Astrocyte of the cerebellum (primary cell): ENCODE measurements at regions not wholly inside any gene's neighbourhood (a gene's known extent, or its start where the extent isn't known, plus 50 kb on each side); places are given as distances from the start of the nearest gene placed in this dataset.

ENCODE experiments used
- DNase-seq: peaks from one replicate; pipeline ENCODE4 v3.0.0-alpha.2; 2011; ENCODE audit warnings: low read depth
- H3K4me3 ChIP-seq: 2 replicates; pipeline ENCODE4 v1.5.1; 2011; ENCODE audit warnings: mild to moderate bottlenecking, low read depth, low read length, moderate library complexity
- in situ Hi-C: cut with HindIII; loops from 2 replicates; pipeline ENCODE4 v1.10.0; 2017; ENCODE audit warnings: low sequenced_read_pairs
- TF ChIP-seq, protein P1 (sequence below): IDR thresholded peaks from 2 replicates; pipeline ENCODE4 v1.5.1; 2012; ENCODE audit warnings: low read length, low read depth, moderate library complexity, mild to moderate bottlenecking; ENCODE audit errors: missing control alignments

DNA sequence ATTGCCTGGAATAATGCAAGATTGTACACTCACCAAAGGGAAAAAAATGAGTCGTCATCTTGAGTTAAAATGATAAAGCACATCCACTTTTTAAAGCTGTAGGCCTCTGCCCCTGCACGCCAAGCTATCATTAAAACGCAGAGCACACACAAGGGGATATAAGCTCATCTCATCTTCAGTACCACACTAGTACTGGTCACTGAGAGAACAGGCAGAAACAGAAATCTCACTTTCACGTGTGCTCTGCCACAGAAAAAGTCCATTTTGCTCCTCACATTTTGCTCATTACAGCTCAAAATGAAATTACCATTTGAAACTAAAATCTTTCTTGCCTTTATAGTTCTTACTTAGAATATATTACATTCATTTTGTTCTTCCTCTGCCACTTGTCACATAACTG lies 99.2 kb upstream of the SLC30A5 start:
- TF ChIP-seq, protein P1, sequence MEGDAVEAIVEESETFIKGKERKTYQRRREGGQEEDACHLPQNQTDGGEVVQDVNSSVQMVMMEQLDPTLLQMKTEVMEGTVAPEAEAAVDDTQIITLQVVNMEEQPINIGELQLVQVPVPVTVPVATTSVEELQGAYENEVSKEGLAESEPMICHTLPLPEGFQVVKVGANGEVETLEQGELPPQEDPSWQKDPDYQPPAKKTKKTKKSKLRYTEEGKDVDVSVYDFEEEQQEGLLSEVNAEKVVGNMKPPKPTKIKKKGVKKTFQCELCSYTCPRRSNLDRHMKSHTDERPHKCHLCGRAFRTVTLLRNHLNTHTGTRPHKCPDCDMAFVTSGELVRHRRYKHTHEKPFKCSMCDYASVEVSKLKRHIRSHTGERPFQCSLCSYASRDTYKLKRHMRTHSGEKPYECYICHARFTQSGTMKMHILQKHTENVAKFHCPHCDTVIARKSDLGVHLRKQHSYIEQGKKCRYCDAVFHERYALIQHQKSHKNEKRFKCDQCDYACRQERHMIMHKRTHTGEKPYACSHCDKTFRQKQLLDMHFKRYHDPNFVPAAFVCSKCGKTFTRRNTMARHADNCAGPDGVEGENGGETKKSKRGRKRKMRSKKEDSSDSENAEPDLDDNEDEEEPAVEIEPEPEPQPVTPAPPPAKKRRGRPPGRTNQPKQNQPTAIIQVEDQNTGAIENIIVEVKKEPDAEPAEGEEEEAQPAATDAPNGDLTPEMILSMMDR, result no peak
- in situ Hi-C loops, result loop anchor here (25.0 kb wide), 1 partner anchor 682 kb away; no protein-coding TSS in a partner anchor
- no peak overlapping the region for H3K4me3 ChIP-seq
- DNase-seq, result no peak

- no peak overlapping the region for H3K4me3 ChIP-seq
- TF ChIP-seq, protein P1, result no peak
- DNase-seq, result no peak
- in situ Hi-C loops, result loop anchor here (25.0 kb wide), 1 partner anchor 684 kb away; no protein-coding TSS in a partner anchor
Observed at GRCh38 chr5:68995845-68996545, 97.8 kb upstream of the SLC30A5 start.

GRCh38 chr5:68999181-68999580 lies 94.6 kb upstream of the SLC30A5 start:
- TF ChIP-seq, protein P1, result no peak
- H3K4me3 ChIP-seq, result no peak overlapping the region
- in situ Hi-C loops, result loop anchor here (25.0 kb wide), 1 partner anchor 687 kb away; no protein-coding TSS in a partner anchor
- no peak for DNase-seq

DNA sequence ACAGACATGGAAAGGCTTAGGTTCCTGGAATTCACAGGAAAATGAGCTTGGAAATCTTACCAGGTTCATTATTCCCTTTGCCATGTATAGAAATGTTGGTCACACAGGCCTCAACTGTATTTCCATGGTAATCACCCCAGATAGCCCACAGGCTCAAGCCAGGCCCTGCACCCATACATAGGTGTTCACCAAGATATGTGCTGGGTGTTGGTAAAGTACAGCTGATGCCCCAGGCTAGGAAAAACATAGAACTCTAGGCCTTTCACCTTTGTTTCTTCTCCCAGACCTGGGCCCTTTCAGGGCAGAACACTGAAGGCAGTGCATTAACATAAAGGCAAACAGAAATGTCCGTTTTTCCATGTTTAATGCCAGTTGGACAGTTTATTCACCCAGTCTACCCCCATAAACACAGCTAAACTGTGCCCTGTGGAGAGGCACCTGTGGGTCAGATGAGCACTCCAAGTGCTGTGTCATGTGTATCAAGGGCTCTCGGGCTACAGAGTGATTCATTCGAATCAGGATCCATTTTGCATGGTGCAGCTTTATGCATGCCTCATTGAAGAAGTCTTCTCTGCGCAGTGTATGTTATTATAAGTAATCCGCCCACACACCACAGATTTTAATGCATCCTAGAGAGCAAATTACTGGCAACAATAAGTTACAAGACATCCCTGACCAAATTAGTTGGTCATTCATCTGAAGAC lies 93.4 kb upstream of the SLC30A5 start:
- no peak for DNase-seq
- H3K4me3 ChIP-seq, result no peak overlapping the region
- in situ Hi-C loops, result no loop called here
- TF ChIP-seq, protein P1, result no peak

- H3K4me3 ChIP-seq, result no peak overlapping the region
- in situ Hi-C loops, result no loop called here
- DNase-seq, result no peak
- TF ChIP-seq, protein P1, result no peak
Observed at GRCh38 chr5:69000949-69001348, 92.9 kb upstream of the SLC30A5 start.

DNA sequence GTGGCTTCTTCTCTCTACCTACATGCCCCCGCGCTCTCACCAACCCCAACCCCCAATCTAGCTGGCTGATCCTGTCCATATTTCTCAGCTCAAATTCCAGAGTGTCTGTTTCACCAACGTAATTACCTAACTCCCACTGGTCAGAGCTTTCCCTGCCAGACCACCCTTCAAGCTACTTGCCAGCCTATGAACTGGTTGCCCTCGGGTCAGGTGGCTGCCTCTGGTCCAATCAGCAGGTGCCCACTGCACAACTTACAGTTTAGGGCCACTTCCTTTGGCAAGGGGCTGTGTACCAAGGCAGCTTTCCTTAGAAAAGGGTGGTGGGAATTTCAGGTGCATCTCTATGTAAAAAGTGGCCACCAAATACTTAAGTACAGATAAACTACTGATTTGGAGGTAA lies 92.2 kb upstream of the SLC30A5 start:
- DNase-seq, result no peak
- TF ChIP-seq, protein P1, result no peak
- no peak overlapping the region for H3K4me3 ChIP-seq
- in situ Hi-C loops, result no loop called here
